ENCODE measurements at regions not wholly inside any gene's neighbourhood (a gene's known extent, or its start where the extent isn't known, plus 50 kb on each side); places are given as distances from the start of the nearest gene placed in this dataset.
A peak's percentile ranks its signal among the peaks of the same experiment; 100 is the strongest.

DNA sequence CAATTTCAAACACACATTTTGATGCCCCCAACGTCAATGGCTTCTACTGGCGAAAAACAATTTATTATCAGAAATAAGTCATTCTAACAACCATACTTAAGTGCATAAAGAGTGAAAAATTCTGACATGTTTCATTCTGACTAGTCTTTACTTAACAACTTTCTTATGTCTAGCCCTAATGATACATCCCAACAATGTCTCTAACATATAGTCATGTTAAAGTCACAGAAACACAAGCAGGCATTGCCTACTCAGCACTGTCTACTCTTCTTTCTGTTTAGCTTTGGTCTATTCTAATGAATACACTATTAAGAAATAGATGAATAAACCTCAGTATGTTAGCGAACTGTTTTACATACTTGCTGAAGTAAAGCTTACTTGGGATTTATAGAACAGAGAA, 105.8 kb upstream of the DUSP10 start:
- Histone ChIP-seq H3K36me3 (no peaks in the 10 kb centered on the region), H3K9me3 (no peaks in the 10 kb centered on the region), H3K27me3 (no peaks in the 10 kb centered on the region), H3K27ac (no peak overlapping the region), H3K4me3 (no peak overlapping the region), H3K4me1 (no peaks in the 10 kb centered on the region)
- ATAC-seq (no peak), DNase-seq (no peak), FAIRE-seq (no peak)
- intact Hi-C loops (cut with DNase I) = no loop called here
- TF ChIP-seq, protein P1, sequence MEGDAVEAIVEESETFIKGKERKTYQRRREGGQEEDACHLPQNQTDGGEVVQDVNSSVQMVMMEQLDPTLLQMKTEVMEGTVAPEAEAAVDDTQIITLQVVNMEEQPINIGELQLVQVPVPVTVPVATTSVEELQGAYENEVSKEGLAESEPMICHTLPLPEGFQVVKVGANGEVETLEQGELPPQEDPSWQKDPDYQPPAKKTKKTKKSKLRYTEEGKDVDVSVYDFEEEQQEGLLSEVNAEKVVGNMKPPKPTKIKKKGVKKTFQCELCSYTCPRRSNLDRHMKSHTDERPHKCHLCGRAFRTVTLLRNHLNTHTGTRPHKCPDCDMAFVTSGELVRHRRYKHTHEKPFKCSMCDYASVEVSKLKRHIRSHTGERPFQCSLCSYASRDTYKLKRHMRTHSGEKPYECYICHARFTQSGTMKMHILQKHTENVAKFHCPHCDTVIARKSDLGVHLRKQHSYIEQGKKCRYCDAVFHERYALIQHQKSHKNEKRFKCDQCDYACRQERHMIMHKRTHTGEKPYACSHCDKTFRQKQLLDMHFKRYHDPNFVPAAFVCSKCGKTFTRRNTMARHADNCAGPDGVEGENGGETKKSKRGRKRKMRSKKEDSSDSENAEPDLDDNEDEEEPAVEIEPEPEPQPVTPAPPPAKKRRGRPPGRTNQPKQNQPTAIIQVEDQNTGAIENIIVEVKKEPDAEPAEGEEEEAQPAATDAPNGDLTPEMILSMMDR (IDR thresholded peaks at IDR 0.05) = no peak
- 89 to 92% methylated on average over 3 of the region's 3 CpGs for whole genome bisulfite sequencing, 2 donors

DNA sequence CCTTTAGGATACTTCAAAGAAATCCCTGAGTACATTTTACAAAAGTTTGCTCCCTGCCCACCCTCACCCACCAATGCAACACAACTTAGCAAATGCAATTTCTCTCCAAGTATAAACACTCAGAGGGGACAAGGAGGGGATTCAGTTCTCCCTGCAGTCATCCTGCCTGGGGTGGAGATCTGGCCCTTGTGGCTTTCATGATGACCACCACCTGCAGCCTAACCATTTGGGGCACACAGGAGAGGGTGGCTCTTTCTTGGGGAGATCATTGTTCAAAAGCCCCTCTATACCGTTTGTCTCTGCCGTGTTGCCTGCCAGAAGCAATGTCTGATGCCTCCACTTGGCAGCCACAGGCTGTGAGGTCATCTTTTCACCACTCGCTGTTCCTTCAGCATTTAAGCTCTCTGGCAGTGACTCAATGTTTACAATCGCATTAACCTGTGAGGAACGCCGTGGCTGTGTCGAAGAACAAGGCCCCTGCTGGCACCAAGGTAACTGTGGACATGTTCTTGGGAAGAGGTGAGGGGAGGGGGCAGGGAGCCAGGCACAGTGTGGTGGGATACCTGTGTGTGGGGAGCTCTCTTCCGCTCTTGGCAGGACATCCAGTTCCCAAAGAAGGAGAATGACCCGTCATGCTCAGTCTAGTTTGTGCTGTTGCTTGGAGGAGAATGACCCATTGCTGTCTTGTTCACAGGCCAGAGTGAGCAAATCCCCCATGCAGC, 103.9 kb upstream of the DUSP10 start:
- ATAC-seq = peak; percentile 78 to 96 (median 93)
- Histone ChIP-seq H3K9me3 (no peaks in the 10 kb centered on the region), H3K4me3 (no peak overlapping the region), H3K27me3 (no peaks in the 10 kb centered on the region), H3K27ac (no peak overlapping the region), H3K4me1 (no peaks in the 10 kb centered on the region), H3K36me3 (no peaks in the 10 kb centered on the region)
- DNase-seq = peak in 4 of 6 donors; percentile 38 to 70 (median 58)
- WGBS, 2 donors = 28 to 55% methylated on average over 9 of the region's 9 CpGs
- intact Hi-C loops (cut with DNase I) = no loop called here
- TF ChIP-seq, protein P1 (IDR thresholded peaks at IDR 0.05) = no peak
- FAIRE-seq = no peak

DNA sequence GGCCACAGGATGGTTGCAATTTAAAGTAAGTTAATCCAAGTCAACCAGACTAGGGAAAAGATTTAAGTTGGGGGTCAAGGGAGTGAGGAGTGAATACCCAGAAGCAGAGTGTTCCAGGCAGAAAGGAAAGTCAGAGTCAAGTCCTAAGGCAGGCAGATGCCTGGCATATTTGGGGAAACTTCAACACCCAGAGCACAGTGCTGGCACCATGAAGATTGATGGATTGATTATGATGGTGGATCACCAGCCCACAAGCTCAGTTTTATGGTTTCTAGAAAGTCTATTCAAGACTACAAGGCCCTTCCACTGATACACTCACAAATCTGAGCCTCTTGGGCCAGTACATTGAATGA, 100.1 kb upstream of the DUSP10 start:
- intact Hi-C loops (cut with DNase I) = no loop called here
- DNase-seq (no peak), FAIRE-seq (no peak), ATAC-seq (no peak)
- H3K27ac ChIP-seq = no peak overlapping the region
- no peaks in the 10 kb centered on the region for H3K36me3 ChIP-seq
- no peaks in the 10 kb centered on the region for H3K27me3 ChIP-seq
- H3K4me1 ChIP-seq = peaks cover 0 to 8% (median 7%) of the 10 kb centered on the region in 3 donors
- H3K4me3 ChIP-seq = no peak overlapping the region
- no peaks in the 10 kb centered on the region for H3K9me3 ChIP-seq
- TF ChIP-seq, protein P1 (IDR thresholded peaks at IDR 0.05) = no peak

DNA sequence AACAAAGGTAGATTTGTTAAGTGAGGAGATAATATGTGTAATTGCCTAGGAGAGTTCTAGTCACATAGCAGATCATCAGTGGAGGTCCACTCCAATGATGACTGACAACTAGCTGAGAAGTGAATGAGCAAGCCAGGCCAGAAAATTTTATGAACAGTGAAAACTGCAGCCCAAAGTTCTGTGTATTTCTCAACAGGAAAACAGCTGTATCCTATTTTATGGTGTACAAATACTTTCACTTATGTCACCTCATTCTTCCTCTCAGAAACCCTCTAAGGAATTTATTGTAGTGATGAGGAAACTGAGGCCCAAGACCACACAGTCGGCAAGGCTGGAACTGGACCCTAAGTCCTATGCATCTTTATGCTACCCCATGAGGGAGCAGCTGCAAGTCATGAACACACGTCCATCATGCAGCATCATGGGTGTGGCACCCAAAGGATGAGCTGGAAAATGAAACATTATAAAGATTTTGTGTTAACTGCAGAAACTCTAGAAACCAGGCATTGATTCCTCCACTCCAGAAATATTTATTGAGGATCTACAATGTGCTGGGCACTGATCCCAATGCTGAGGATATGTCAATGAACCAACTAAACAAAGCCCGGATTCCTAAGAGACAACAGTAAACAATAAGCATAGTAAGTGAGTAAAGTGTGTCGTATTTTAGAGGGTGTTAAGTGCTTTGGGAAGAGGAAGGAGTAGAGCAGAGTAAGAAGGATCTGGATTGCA, 99.5 kb upstream of the DUSP10 start:
- H3K27ac ChIP-seq = no peak overlapping the region

More for the DNA sequence above, 99.5 kb upstream of the DUSP10 start:
- no peak for DNase-seq
- TF ChIP-seq, protein P1 (IDR thresholded peaks at IDR 0.05) = no peak
- Histone ChIP-seq H3K4me3 (no peak overlapping the region), H3K27me3 (no peaks in the 10 kb centered on the region), H3K9me3 (no peaks in the 10 kb centered on the region), H3K4me1 (peaks cover 0 to 8% (median 7%) of the 10 kb centered on the region in 3 donors), H3K36me3 (no peaks in the 10 kb centered on the region)
- ATAC-seq = no peak
- intact Hi-C loops (cut with DNase I) = no loop called here
- whole genome bisulfite sequencing, 2 donors = 78 to 79% methylated on average over 4 of the region's 4 CpGs
- no peak for FAIRE-seq
